Thyroid gland (tissue), 4 donors: ENCODE measurements at regions not wholly inside any gene's neighbourhood (a gene's known extent, or its start where the extent isn't known, plus 50 kb on each side); places are given as distances from the start of the nearest gene placed in this dataset.

ENCODE experiments used
- CTCF ChIP-seq, 6 experiments: fragments of 200-600 bp in 3 of 6; fragments of 450-650 bp in 3 of 6; sonication (generic) in 3 of 6; IDR thresholded peaks; one replicate each; pipeline ENCODE4 v1.5.1; 2016 to 2019; ENCODE audit warnings: antibody characterized with exemption in 6 of 6, mild to moderate bottlenecking in 2 of 6, inconsistent platforms in 1 of 6, moderate library complexity in 1 of 6
- POLR2A ChIP-seq, 2 donors: fragments of 450-650 bp; IDR thresholded peaks; one replicate each; pipeline ENCODE4 v1.6.1; 2017; ENCODE audit warnings: antibody characterized with exemption in 2 of 2, mild to moderate bottlenecking in 2 of 2, moderate library complexity in 1 of 2

GRCh38 chr9:94030318-94031179, 53.7 kb upstream of the PTPDC1 start:
- no peak for TF ChIP-seq CTCF (IDR thresholded peaks at IDR 0.05)
- peak; percentile 8 to 79 for TF ChIP-seq POLR2A (IDR thresholded peaks at IDR 0.05)
